GM12878 (cell line): ENCODE measurements at regions not wholly inside any gene's neighbourhood (a gene's known extent, or its start where the extent isn't known, plus 50 kb on each side); places are given as distances from the start of the nearest gene placed in this dataset.

Experiments
- ATAC-seq: fragments of 200-7000 bp; cut with Tn5 transposase; 3 replicates; pipeline ENCODE4 v1.9.1; 2020; ENCODE audit warnings: mild to moderate bottlenecking, moderate library complexity
- BruUV-seq: library from RNA; stranded (reverse); fragments of 400-500 nt; replicated peaks from 2 replicates; lab custom pipeline; 2021; lab: Mats Ljungman, UMichigan
- CTCF ChIA-PET: fragments of 300-600 bp; sonication (Branson Sonifier 250); formaldehyde crosslinking; extraction: SDS; loops from one replicate; lab custom pipeline; 2021; ENCODE audit warnings: inconsistent platforms; lab: Yijun Ruan, JAX
- POLR2A ChIA-PET: fragments of 350-600 bp; formaldehyde crosslinking; extraction: SDS; loops from one replicate; lab custom pipeline; 2021; ENCODE audit warnings: inconsistent platforms; lab: Charles Lee
- RAD21 ChIA-PET: fragments of 300-600 bp; sonication (Branson Sonifier 250); formaldehyde crosslinking; loops from one replicate; lab custom pipeline; 2023; ENCODE audit warnings: antibody characterized with exemption; ENCODE audit not compliant: unreplicated experiment; lab: Charles Lee
- SMC1A ChIA-PET: fragments of 300-600 bp; sonication (Branson Sonifier 250); formaldehyde crosslinking; loops from one replicate; lab custom pipeline; 2023; ENCODE audit not compliant: unreplicated experiment, uncharacterized antibody; lab: Charles Lee
- DNase-seq: peaks from one replicate; pipeline ENCODE4 v3.0.0-alpha.2; 2011; ENCODE audit warnings: low read depth, low spot score
- FAIRE-seq: peaks from 3 replicates; lab custom pipeline; 2011; peaks lifted over from hg19 to GRCh38; lab: Jason Lieb, UNC
- H2AFZ ChIP-seq: 2 replicates; pipeline ENCODE4 v1.6.0; 2011; ENCODE audit warnings: low read depth, low read length, control low read depth; ENCODE audit not compliant: control insufficient read depth
- H3K27ac ChIP-seq: 2 replicates; pipeline ENCODE4 v1.5.1; 2011; ENCODE audit warnings: control low read depth; ENCODE audit not compliant: control insufficient read depth, insufficient read depth
- H3K27me3 ChIP-seq, 2 experiments: replicated peaks in 1 of 2; 2 replicates each; pipeline versions ENCODE4 v1.6.0 to v1.6.1; 2011; ENCODE audit warnings: low read length in 1 of 2; ENCODE audit not compliant: control insufficient read depth in 2 of 2, insufficient read depth in 2 of 2
- H3K36me3 ChIP-seq, 2 experiments: 2 replicates each; pipeline ENCODE4 v1.5.1; 2011; ENCODE audit warnings: low read length in 1 of 2; ENCODE audit not compliant: control insufficient read depth in 2 of 2, insufficient read depth in 2 of 2
- H3K4me1 ChIP-seq: 2 replicates; pipeline ENCODE4 v1.6.1; 2011; ENCODE audit warnings: mild to moderate bottlenecking, low read length, moderate library complexity, mixed read lengths; ENCODE audit not compliant: control insufficient read depth, insufficient read depth
- H3K4me2 ChIP-seq: 2 replicates; pipeline ENCODE4 v1.6.0; 2011; ENCODE audit warnings: control low read depth; ENCODE audit not compliant: control insufficient read depth, insufficient read depth
- H3K4me3 ChIP-seq: fragments of 200-600 bp; sonication (generic); 2 replicates; pipeline ENCODE4 v1.5.1; 2016
- H3K79me2 ChIP-seq: 2 replicates; pipeline ENCODE4 v1.6.0; 2011; ENCODE audit warnings: low read length; ENCODE audit not compliant: control insufficient read depth, insufficient read depth
- H3K9ac ChIP-seq: 2 replicates; pipeline ENCODE4 v1.8.0; 2011; ENCODE audit warnings: low read length, control low read depth, mixed read lengths; ENCODE audit not compliant: control insufficient read depth, insufficient read depth
- H3K9me3 ChIP-seq: replicated peaks from 3 replicates; pipeline ENCODE4 v1.5.1; 2011; ENCODE audit warnings: mild to moderate bottlenecking, low read length; ENCODE audit not compliant: control insufficient read depth, insufficient read depth
- H4K20me1 ChIP-seq: 2 replicates; pipeline ENCODE4 v1.6.0; 2011; ENCODE audit not compliant: control insufficient read depth, insufficient read depth
- BRCA1 ChIP-seq: IDR thresholded peaks from 2 replicates; pipeline ENCODE4 v1.6.1; 2011; ENCODE audit warnings: low read depth, low read length, improper control_type of control experiment
- CHD2 ChIP-seq: IDR thresholded peaks from 2 replicates; pipeline ENCODE4 v1.6.1; 2011; ENCODE audit warnings: low read depth, low read length, improper control_type of control experiment, borderline replicate concordance
- EGR1 ChIP-seq, 2 experiments: IDR thresholded peaks; 1 replicate in 1 of 2; 2 replicates in 1 of 2; pipeline ENCODE4 v1.6.1; 2011 to 2012; ENCODE audit warnings: low read depth in 2 of 2, low read length in 2 of 2, borderline replicate concordance in 1 of 2, mild to moderate bottlenecking in 1 of 2, moderate library complexity in 1 of 2
- EP300 ChIP-seq, 2 experiments: fragments of 150-350 bp in 1 of 2; IDR thresholded peaks; 2 replicates each; pipeline ENCODE4 v1.6.1; 2011 to 2012; ENCODE audit warnings: low read depth in 2 of 2, low read length in 2 of 2, borderline replicate concordance in 1 of 2, improper control_type of control experiment in 1 of 2, inconsistent platforms in 1 of 2; ENCODE audit not compliant: control insufficient read depth in 1 of 2
- ETV6 ChIP-seq, 2 experiments: fragments of 450-650 bp in 1 of 2; IDR thresholded peaks in 1 of 2; conservative IDR thresholded peaks in 1 of 2; 2 replicates each; pipeline ENCODE4 v1.6.1; 2014; ENCODE audit warnings: antibody characterized with exemption in 1 of 2, borderline replicate concordance in 1 of 2, low read depth in 1 of 2, mild to moderate bottlenecking in 1 of 2, moderate library complexity in 1 of 2
- FOXK2 ChIP-seq: fragments of 450-650 bp; IDR thresholded peaks from 2 replicates; pipeline ENCODE4 v1.6.1; 2017; ENCODE audit warnings: mild to moderate bottlenecking, moderate library complexity
- YY1 ChIP-seq: IDR thresholded peaks from 2 replicates; pipeline ENCODE4 v1.6.1; 2011; ENCODE audit warnings: low read depth, mild to moderate bottlenecking, low read length
- WGBS: methylation state at CpG from one replicate; pipeline ENCODE4 v1.1.6; 2016; ENCODE audit warnings: low lambda C conversion rate; ENCODE audit not compliant: insufficient replicate concordance, insufficient coverage; ENCODE audit errors: missing lambda C conversion rate; 5-methylcytosine and 5-hydroxymethylcytosine counted together
- in situ Hi-C: fragments of 300-500 bp; cut with MboI; formaldehyde crosslinking; loops from 9 replicates; pipeline ENCODE4 v1.14.3; 2018; ENCODE audit warnings: mixed read lengths
- intact Hi-C: fragments of 100-400 bp; cut with micrococcal nuclease; formaldehyde crosslinking; loops from one replicate; pipeline ENCODE4 v1.14.2; 2022; ENCODE audit not compliant: unreplicated experiment
- TF ChIP-seq, protein P1 (sequence below): fragments of 450-650 bp; formaldehyde crosslinking; IDR thresholded peaks from 2 replicates; pipeline ENCODE4 v1.4.0; 2020; ENCODE audit warnings: mild to moderate bottlenecking, moderate library complexity
- TF ChIP-seq, protein P2 (sequence below): IDR thresholded peaks from 2 replicates; pipeline ENCODE4 v1.6.1; 2012; ENCODE audit warnings: low read depth, low read length, improper control_type of control experiment

DNA sequence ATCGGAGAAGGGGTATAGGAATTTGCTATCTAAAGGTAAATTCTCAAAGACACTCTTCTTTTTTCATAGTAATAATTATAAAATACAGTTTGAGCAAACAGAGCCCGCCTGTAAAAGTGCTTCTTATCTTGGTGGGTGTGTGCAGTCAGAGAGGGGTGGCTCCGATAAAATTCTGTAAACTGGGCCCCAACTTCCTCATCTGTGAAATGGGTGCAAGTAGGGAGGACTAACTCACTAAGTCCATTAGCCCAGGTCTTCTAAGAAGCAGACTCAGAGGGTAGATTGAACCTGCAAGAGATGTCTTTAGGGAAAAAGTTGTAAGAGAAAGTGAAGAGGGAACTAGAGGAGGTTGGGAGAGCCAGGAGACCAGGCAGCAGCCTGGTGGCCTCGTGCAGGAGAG, 245.8 kb upstream of the RREB1 start:
- WGBS = 53% methylated on average over 4 of the region's 4 CpGs
- ChIA-PET POLR2A (no interaction called here), SMC1A (interaction anchor here (0.7 kb wide), 1 partner anchor 56 kb away, joined by 4 read pairs; no protein-coding TSS in a partner anchor), CTCF (interaction anchor here (0.6 kb wide), 1 partner anchor 33 kb away, joined by 4 read pairs; no protein-coding TSS in a partner anchor), RAD21 (interaction anchor here (0.7 to 1.1 kb wide), 3 partner anchors 9 to 158 kb away, joined by 3 read pairs; no protein-coding TSS in a partner anchor)
- Histone ChIP-seq H3K79me2 (no peaks in the 10 kb centered on the region), H3K4me1 (peaks cover 2% of the 10 kb centered on the region), H3K4me2 (no peak overlapping the region), H3K9ac (no peak overlapping the region), H3K36me3 (no peaks in the 10 kb centered on the region), H4K20me1 (no peaks in the 10 kb centered on the region), H3K27me3 (no peaks in the 10 kb centered on the region), H3K4me3 (no peak overlapping the region), H2AFZ (no peak overlapping the region), H3K9me3 (no peaks in the 10 kb centered on the region), H3K27ac (no peak overlapping the region)
- ATAC-seq (no peak), FAIRE-seq (no peak), DNase-seq (no peak)
- intact Hi-C loops (no loop called here), in situ Hi-C loops (no loop called here)
- no peak for TF ChIP-seq EGR1 (IDR thresholded peaks at IDR 0.05; ENCODE audit: borderline replicate concordance in 1 of 2, low read depth in 2 of 2, low read length in 2 of 2)
- no TSS peak for BruUV-seq

DNA sequence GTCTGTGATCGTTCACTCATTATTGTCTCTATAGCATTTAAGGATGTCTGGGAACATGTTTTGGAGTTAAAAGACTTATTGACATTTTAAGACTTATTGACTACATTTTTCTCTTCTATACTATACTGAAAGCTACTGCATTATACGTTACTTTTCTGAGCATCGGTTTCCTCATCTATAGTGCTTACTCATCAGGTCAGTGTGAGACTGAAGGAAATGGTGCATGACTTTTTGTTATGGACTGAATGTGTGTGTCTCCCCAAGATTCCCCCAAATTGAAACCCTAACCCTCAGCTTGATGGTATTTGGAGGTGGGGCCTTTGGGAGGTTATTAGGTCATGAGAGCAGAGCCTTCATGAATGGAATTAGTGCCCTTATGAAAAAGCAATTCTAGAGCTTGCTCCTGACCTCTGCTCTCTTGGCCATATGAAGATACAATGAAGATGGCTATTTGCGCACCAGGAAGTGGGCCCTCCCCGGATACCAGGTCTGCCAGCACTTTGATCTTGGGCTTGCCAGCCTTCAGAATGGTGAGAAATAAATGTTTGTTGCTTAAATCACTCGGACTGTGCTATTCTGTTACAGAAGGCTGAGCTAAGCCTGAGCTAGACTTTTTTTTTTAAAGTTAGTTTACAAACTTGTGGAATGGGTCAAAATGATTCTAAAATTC, 243.7 kb upstream of the RREB1 start:
- no peaks in the 10 kb centered on the region for H3K79me2 ChIP-seq
- no peaks in the 10 kb centered on the region for H3K9me3 ChIP-seq
- BruUV-seq = no TSS peak
- no peak overlapping the region for H2AFZ ChIP-seq
- no peak overlapping the region for H3K4me2 ChIP-seq
- POLR2A ChIA-PET = interaction anchor here (0.6 to 1.5 kb wide), 2 partner anchors 16 to 244 kb away, joined by 3 to 4 read pairs; no protein-coding TSS in a partner anchor
- TF ChIP-seq YY1 (no peak), CHD2 (no peak), FOXK2 (no peak), EP300 (IDR thresholded peaks at IDR 0.05; ENCODE audit: borderline replicate concordance in 1 of 2, control insufficient read depth in 1 of 2, low read depth in 2 of 2, low read length in 2 of 2) (no peak), BRCA1 (no peak), ETV6 (conservative IDR thresholded peaks at IDR 0.05 in 1 of 2, IDR thresholded peaks at IDR 0.05 in 1 of 2; ENCODE audit: borderline replicate concordance in 1 of 2, low read depth in 1 of 2) (no peak)
- TF ChIP-seq, protein P1, sequence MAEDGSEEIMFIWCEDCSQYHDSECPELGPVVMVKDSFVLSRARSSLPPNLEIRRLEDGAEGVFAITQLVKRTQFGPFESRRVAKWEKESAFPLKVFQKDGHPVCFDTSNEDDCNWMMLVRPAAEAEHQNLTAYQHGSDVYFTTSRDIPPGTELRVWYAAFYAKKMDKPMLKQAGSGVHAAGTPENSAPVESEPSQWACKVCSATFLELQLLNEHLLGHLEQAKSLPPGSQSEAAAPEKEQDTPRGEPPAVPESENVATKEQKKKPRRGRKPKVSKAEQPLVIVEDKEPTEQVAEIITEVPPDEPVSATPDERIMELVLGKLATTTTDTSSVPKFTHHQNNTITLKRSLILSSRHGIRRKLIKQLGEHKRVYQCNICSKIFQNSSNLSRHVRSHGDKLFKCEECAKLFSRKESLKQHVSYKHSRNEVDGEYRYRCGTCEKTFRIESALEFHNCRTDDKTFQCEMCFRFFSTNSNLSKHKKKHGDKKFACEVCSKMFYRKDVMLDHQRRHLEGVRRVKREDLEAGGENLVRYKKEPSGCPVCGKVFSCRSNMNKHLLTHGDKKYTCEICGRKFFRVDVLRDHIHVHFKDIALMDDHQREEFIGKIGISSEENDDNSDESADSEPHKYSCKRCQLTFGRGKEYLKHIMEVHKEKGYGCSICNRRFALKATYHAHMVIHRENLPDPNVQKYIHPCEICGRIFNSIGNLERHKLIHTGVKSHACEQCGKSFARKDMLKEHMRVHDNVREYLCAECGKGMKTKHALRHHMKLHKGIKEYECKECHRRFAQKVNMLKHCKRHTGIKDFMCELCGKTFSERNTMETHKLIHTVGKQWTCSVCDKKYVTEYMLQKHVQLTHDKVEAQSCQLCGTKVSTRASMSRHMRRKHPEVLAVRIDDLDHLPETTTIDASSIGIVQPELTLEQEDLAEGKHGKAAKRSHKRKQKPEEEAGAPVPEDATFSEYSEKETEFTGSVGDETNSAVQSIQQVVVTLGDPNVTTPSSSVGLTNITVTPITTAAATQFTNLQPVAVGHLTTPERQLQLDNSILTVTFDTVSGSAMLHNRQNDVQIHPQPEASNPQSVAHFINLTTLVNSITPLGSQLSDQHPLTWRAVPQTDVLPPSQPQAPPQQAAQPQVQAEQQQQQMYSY = no peak
- TF ChIP-seq, protein P2, sequence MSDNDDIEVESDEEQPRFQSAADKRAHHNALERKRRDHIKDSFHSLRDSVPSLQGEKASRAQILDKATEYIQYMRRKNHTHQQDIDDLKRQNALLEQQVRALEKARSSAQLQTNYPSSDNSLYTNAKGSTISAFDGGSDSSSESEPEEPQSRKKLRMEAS = no peak
- in situ Hi-C loops (no loop called here), intact Hi-C loops (no loop called here)
- CTCF ChIA-PET = interaction anchor here (0.9 to 1.2 kb wide), 3 partner anchors 22 to 380 kb away, joined by 3 to 4 read pairs (median 3); no protein-coding TSS in a partner anchor
- no peak for FAIRE-seq
- ATAC-seq = no peak
- no peaks in the 10 kb centered on the region for H3K4me1 ChIP-seq
- no peak overlapping the region for H3K9ac ChIP-seq
- WGBS = 50% methylated on average over 6 of the region's 6 CpGs
- H3K27me3 ChIP-seq = no peaks in the 10 kb centered on the region
- RAD21 ChIA-PET = no interaction called here
- H4K20me1 ChIP-seq = no peaks in the 10 kb centered on the region
- no peak overlapping the region for H3K4me3 ChIP-seq
- H3K36me3 ChIP-seq = no peaks in the 10 kb centered on the region
- no peak overlapping the region for H3K27ac ChIP-seq
- SMC1A ChIA-PET = interaction anchor here (1.6 kb wide), 1 partner anchor 55 kb away, joined by 4 read pairs; no protein-coding TSS in a partner anchor
- DNase-seq = no peak
